ACHN (cell line): ENCODE measurements at regions not wholly inside any gene's neighbourhood (a gene's known extent, or its start where the extent isn't known, plus 50 kb on each side); places are given as distances from the start of the nearest gene placed in this dataset.

Experiments used
- DNase-seq: peaks from one replicate; pipeline ENCODE4 v3.0.0-alpha.2; 2015
- in situ Hi-C: cut with HindIII; loops from 2 replicates; pipeline ENCODE4 v1.10.0; 2017; ENCODE audit warnings: low sequenced_read_pairs, low pct_ligation_motif_present, low pct_unique_long_range_greater_than_20kb

GRCh38 chr18:2425426-2426317 lies 145.6 kb downstream of the METTL4 start:
- DNase-seq = no peak
- in situ Hi-C loops = no loop called here

GRCh38 chr18:2430191-2430590 lies 141.1 kb downstream of the METTL4 start:
- no peak for DNase-seq
- in situ Hi-C loops = no loop called here

DNA sequence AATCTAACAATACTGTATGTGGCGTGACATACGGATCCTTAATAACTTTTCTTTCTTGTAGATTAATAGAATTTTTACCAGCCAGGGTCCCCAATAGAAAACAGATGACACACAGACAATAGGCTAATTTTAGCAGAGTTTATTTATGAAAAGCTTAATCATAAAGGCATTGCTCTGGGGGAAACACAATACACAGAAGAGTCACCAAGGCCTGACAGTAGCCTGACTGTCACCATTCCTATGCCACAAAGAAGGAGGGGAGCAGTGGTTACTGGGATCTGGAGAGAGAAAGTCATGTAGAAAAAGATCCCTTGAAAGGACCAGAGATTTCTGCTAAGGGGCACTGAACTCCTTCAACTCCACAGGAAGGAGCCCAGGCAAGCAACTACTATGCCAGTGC lies 139.5 kb downstream of the METTL4 start:
- in situ Hi-C loops = no loop called here
- no peak for DNase-seq

DNA sequence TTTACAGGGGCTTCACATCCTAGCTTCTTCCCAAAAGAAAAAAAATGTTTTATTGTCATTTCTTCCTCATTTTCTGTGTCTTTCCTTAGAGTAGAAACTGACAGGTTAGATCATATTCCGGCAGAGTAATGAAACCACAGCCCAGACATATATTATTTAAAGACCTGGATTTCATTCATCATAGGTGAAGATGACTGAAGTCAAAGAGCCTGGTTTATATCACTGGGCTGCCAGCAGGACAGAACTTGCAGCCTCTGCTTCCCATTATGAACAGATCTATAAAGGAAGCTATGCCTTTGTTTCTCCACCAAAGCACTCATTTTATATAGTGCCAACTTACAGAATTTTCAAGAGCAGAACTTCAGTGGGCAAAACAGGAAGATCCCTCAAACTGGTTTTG lies 137.9 kb downstream of the METTL4 start:
- DNase-seq = no peak
- in situ Hi-C loops = no loop called here

GRCh38 chr18:2441544-2441943 lies 129.8 kb downstream of the METTL4 start:
- in situ Hi-C loops = no loop called here
- no peak for DNase-seq

DNA sequence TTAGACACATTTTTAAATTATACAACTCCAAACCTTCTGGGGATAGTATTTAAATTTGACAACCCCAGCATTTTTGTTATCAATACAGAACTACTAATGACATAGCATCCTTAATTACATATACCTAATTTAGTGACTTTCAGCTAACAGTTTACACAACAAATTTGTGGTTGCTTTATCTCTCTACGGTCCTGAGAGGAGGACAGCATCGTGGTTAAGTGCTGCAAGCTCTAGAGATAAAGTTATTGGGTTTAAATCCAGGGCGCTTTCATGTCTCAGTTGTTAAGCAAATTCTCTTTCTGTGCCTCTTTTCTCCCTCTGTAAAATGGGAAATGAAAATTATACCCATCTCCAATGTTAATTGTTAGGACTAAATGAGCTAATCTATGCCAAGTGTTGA lies 129.3 kb downstream of the METTL4 start:
- DNase-seq = no peak
- in situ Hi-C loops = no loop called here

- in situ Hi-C loops = no loop called here
- DNase-seq = peak; percentile 19
Measured at GRCh38 chr18:2442726-2443275, 128.5 kb downstream of the METTL4 start.

DNA sequence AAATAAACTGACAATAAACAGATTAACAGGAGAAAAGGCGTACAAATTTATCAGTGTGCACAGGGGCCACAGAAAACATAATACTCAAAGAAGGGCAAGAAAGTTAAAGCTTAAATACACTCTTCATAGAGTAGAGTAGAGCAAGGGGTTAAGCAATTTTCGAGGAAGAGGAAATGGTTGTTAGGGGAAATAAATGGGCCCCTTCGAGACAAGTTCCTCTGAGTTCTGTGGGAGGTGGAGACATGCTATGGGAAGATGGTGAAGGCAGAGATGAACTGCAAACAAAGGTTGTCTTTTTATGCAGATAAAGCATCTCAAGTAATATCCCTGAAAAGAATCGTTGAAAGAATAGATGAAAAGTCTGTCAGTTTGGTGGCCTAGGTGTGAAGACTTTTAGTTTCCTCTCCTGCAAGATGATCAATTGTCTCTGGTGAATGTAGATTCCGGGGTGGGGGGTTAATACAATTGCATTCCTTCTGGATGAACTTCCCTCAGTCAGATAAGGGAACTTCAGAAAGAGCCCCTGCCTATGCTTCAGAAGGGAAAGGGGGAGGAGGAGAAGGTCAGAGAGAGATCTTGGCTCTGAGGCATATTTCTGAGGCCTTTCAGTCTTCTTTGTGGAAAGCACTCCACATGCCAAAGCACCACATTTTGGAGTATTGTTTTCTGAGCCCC lies 127.0 kb downstream of the METTL4 start:
- in situ Hi-C loops = no loop called here
- DNase-seq = no peak

DNA sequence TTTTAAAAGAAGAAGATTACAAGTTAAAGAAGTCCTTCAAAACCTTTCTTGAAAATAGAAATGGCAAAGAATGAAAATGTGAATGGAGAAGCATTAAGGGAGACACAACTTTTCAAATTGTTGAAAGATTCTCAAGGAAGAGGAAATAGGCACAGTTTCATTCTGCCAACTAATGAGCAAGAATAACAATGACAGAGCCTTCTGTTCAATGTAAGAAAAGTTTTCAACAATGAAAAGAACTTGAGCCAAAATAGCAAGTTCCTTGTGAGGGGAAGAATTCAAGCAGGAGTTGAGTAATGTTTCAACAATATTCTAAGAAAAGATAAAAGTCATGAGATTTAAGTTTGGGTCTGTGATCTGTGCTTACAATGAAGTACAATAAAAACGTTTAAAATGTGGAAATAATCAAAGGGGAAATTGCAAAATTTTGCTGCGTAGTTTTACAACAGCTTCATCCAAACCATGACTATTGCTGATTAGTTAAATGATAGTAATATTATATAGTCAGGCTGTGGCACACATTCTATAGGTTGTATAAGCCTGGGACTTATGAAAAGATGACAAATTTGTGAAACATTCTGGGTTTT lies 122.6 kb downstream of the METTL4 start:
- no peak for DNase-seq
- in situ Hi-C loops = no loop called here

GRCh38 chr18:2451556-2451955 lies 119.7 kb downstream of the METTL4 start:
- in situ Hi-C loops = no loop called here
- DNase-seq = no peak

DNA sequence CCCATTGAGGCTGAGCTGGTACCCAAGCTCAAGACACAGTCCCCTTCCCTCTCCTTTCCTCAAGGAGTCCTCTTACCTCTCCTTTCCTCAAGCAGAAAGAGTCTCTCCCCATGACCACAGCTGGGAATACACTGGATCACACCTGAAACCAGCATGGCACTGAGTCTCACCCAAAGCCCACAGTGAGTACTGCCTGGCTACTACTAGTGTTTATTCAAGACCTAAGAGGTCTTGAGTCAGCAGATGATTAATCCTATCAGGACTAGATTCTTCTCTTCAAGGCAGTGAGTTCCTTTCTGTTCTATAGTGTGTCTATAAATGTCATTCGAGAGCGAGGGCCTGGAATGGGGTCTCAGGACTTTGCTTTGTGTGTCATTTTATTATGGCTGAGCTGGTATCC lies 111.4 kb downstream of the METTL4 start:
- DNase-seq = no peak
- in situ Hi-C loops = no loop called here

DNA sequence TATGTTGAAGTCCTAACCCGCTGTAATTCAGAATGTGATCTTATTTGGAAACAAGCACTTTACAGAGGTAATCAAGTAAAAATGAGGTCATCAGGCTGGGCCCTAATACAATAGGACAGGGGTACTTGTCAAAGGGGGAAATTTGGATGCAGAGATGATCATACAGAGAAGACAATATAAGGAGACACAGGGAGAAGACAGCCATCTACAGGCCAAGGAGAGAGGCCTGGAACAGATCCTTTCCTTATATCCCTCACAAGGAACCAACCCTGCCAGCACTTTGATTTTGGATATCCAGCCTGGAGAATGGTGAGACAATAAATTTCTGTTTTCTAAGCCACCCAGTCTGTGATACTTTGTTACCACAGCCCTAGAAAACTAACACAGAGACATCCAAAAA lies 104.3 kb downstream of the METTL4 start:
- in situ Hi-C loops = no loop called here
- no peak for DNase-seq

DNA sequence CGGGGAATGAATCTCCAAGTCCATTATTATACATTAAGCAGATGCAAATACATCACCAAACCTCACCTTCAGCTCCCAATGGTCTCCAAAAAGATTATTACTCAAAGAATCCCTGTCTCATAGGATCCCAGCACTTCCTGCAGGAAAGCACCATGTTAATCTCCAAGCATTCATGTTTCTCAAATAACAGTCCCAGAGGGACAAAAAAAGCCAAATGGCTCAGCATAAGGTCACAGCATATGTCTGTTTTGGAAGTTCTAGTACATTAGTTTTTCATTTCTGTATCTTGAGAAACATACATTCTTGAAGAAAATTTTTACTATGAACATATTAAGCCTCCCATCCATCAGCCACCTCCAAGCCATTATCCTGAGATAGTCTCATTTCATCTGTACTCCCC lies 103.3 kb downstream of the METTL4 start:
- DNase-seq = no peak
- in situ Hi-C loops = no loop called here

DNA sequence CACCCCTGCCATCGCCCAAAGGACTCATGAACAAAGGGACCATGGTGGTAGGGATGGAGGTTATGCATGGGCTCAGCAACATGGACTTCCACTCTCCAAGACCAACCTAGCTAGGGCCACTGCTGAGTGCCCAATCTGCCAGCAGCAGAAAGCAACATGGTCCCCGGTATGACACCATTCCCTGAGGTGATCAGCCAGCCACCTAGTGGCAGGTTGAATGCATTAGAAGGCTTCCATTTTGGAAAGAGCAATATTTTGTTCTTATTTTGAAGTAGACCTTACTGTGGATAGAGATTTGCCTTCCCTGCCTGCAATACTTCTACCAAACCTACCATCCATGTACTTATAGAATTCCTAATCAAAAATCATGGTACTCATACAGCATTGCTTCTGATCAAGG lies 99.8 kb downstream of the METTL4 start:
- in situ Hi-C loops = no loop called here
- peak; percentile 4 for DNase-seq

- no peak for DNase-seq
- in situ Hi-C loops = no loop called here
Measured at GRCh38 chr18:2478662-2479061, 92.6 kb downstream of the METTL4 start.

- no peak for DNase-seq
- in situ Hi-C loops = no loop called here
Measured at GRCh38 chr18:2480536-2480935, 90.8 kb downstream of the METTL4 start.

- in situ Hi-C loops = no loop called here
- DNase-seq = no peak
Measured at GRCh38 chr18:2482706-2483475, 88.4 kb downstream of the METTL4 start.

- DNase-seq = no peak
- in situ Hi-C loops = no loop called here
Measured at GRCh38 chr18:2485983-2486382, 85.3 kb downstream of the METTL4 start.

- DNase-seq = no peak
- in situ Hi-C loops = no loop called here
Measured at GRCh38 chr18:2486426-2486825, 84.9 kb downstream of the METTL4 start.
